VCaP (cell line): ENCODE measurements at regions not wholly inside any gene's neighbourhood (a gene's known extent, or its start where the extent isn't known, plus 50 kb on each side); places are given as distances from the start of the nearest gene placed in this dataset.

Experiments
- H3K27ac ChIP-seq: fragments of 450-650 bp; 2 replicates; pipeline ENCODE4 v1.5.1; 2017
- CTCF ChIP-seq: fragments of 450-650 bp; conservative IDR thresholded peaks from 2 replicates; pipeline ENCODE4 v1.5.1; 2017; ENCODE audit warnings: mild to moderate bottlenecking, moderate library complexity

GRCh38 chr16:25411396-25412081 is 153.9 kb upstream of the ZKSCAN2 start:
- TF ChIP-seq CTCF, result no peak
- H3K27ac ChIP-seq, result no peak overlapping the region

GRCh38 chr16:25403852-25404251 is 146.2 kb upstream of the ZKSCAN2 start:
- TF ChIP-seq CTCF, result no peak
- H3K27ac ChIP-seq, result no peak overlapping the region

- no peak overlapping the region for H3K27ac ChIP-seq
- peak; percentile 11; the same call in 1 of the 2 replicates for TF ChIP-seq CTCF
Measured at GRCh38 chr16:25395528-25395927, 137.9 kb upstream of the ZKSCAN2 start.

- no peak for TF ChIP-seq CTCF
- H3K27ac ChIP-seq, result no peak overlapping the region
Measured at GRCh38 chr16:25390761-25391160, 133.1 kb upstream of the ZKSCAN2 start.

GRCh38 chr16:25374556-25374955 is 116.9 kb upstream of the ZKSCAN2 start:
- H3K27ac ChIP-seq, result no peak overlapping the region
- TF ChIP-seq CTCF, result no peak

- H3K27ac ChIP-seq, result no peak overlapping the region
- peak; percentile 10; the same call in 1 of the 2 replicates for TF ChIP-seq CTCF
Measured at GRCh38 chr16:25372716-25373115, 115.1 kb upstream of the ZKSCAN2 start.

GRCh38 chr16:25371342-25371741 is 113.7 kb upstream of the ZKSCAN2 start:
- TF ChIP-seq CTCF, result no peak
- no peak overlapping the region for H3K27ac ChIP-seq
